ENCODE measurements at regions not wholly inside any gene's neighbourhood (a gene's known extent, or its start where the extent isn't known, plus 50 kb on each side); places are given as distances from the start of the nearest gene placed in this dataset.
"Not testable (repeated sequence)": the region's sequence is repeated elsewhere in the genome, so short reads cannot be mapped to it uniquely, and the experiment has no call there.

- peak in 1 of 56 donors; percentile 4 for DNase-seq
These were observed 495.2 kb upstream of the EPHA6 start for GRCh38 chr3:96319166-96319565.

GRCh38 chr3:96324087-96324486 lies 490.3 kb upstream of the EPHA6 start:
- DNase-seq: no peak

- no peak for DNase-seq
These were observed 483.6 kb upstream of the EPHA6 start for GRCh38 chr3:96330795-96331194.

- no peak for DNase-seq
These were observed 483.1 kb upstream of the EPHA6 start for GRCh38 chr3:96331341-96331740.

- no peak for DNase-seq
These were observed 479.6 kb upstream of the EPHA6 start for GRCh38 chr3:96334779-96335178.

GRCh38 chr3:96347289-96347688 lies 467.1 kb upstream of the EPHA6 start:
- no peak for DNase-seq

- DNase-seq: not testable (repeated sequence)
These were observed 462.8 kb upstream of the EPHA6 start for GRCh38 chr3:96351598-96351997.

- DNase-seq: no peak
These were observed 460.3 kb upstream of the EPHA6 start for GRCh38 chr3:96354106-96354505.

- no peak for DNase-seq
These were observed 459.7 kb upstream of the EPHA6 start for GRCh38 chr3:96354742-96355141.

- DNase-seq: no peak
These were observed 453.2 kb upstream of the EPHA6 start for GRCh38 chr3:96361241-96361640.

GRCh38 chr3:96370637-96371036 lies 443.8 kb upstream of the EPHA6 start:
- DNase-seq: no peak

- no peak for DNase-seq
These were observed 404.2 kb upstream of the EPHA6 start for GRCh38 chr3:96410006-96410730.

GRCh38 chr3:96416549-96417255 lies 397.7 kb upstream of the EPHA6 start:
- DNase-seq: no peak

- DNase-seq: no peak
These were observed 386.3 kb upstream of the EPHA6 start for GRCh38 chr3:96428097-96428496.

GRCh38 chr3:96430079-96430478 lies 384.3 kb upstream of the EPHA6 start:
- DNase-seq: no peak

- DNase-seq: no peak
These were observed 379.7 kb upstream of the EPHA6 start for GRCh38 chr3:96434651-96435050.

- peak in 1 of 56 donors; percentile 37 for DNase-seq
These were observed 365.0 kb upstream of the EPHA6 start for GRCh38 chr3:96449346-96449745.

GRCh38 chr3:96449803-96450202 lies 364.6 kb upstream of the EPHA6 start:
- DNase-seq: peak in 1 of 56 donors; percentile 2

GRCh38 chr3:96450699-96451098 lies 363.7 kb upstream of the EPHA6 start:
- no peak for DNase-seq

GRCh38 chr3:96465521-96465920 lies 348.9 kb upstream of the EPHA6 start:
- no peak for DNase-seq

- DNase-seq: no peak
These were observed 348.0 kb upstream of the EPHA6 start for GRCh38 chr3:96466441-96466840.

- DNase-seq: no peak
These were observed 346.8 kb upstream of the EPHA6 start for GRCh38 chr3:96467639-96468038.

- no peak for DNase-seq
These were observed 335.9 kb upstream of the EPHA6 start for GRCh38 chr3:96478496-96478895.
